LNCaP clone FGC (cell line): ENCODE measurements at regions not wholly inside any gene's neighbourhood (a gene's known extent, or its start where the extent isn't known, plus 50 kb on each side); places are given as distances from the start of the nearest gene placed in this dataset.

ENCODE experiments used
- DNase-seq: peaks from one replicate; pipeline ENCODE4 v3.0.0-alpha.2; 2011; ENCODE audit warnings: low read depth
- H3K4me3 ChIP-seq: 2 replicates; pipeline ENCODE4 v1.5.1; 2011; ENCODE audit warnings: mild to moderate bottlenecking, low read depth, low read length, control low read depth
- TF ChIP-seq, protein P1 (sequence below): IDR thresholded peaks from 2 replicates; pipeline ENCODE4 v1.5.1; 2012; ENCODE audit warnings: mild to moderate bottlenecking; ENCODE audit not compliant: control insufficient read depth, insufficient read depth; ENCODE audit errors: extremely low read depth

DNA sequence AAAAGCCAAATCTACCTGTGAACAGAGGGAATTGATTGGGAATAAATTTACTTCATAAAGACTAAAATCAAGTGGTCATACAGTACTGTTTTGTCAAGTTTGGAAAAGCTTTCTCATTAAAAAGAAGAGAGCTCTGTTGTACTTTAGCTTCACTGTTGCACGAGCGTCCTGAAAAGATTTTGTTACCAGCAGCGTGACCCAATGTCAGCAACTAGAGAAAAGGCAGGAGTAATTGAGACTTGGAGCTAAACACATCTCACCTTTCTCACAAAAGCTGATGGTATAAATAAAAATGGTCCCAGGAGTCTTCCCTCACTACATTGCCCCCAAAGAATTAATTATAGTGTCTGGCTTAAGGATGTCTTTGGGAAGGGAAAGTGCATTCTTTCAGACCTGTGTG is 613.7 kb downstream of the OLFM4 start:
- H3K4me3 ChIP-seq, result no peak overlapping the region
- no peak for DNase-seq

DNA sequence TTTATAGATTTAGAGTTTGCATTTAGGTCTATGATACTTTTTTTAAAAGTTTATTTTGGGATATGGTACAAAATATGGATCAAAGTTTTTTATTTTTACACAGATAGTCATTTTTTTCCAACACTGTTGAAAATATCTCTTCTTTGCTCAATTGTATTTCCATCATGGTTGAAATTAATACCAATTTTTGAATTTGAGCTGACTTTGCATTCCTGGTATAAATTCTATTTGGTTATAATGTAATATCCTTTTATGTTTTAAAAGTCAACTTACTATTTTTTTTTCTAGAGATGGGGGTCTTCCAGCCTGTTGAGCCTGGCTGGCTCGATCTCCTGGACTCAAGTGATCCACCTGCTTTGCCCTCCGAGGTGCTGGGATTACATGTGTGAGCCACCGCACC is 620.1 kb downstream of the OLFM4 start:
- TF ChIP-seq, protein P1, sequence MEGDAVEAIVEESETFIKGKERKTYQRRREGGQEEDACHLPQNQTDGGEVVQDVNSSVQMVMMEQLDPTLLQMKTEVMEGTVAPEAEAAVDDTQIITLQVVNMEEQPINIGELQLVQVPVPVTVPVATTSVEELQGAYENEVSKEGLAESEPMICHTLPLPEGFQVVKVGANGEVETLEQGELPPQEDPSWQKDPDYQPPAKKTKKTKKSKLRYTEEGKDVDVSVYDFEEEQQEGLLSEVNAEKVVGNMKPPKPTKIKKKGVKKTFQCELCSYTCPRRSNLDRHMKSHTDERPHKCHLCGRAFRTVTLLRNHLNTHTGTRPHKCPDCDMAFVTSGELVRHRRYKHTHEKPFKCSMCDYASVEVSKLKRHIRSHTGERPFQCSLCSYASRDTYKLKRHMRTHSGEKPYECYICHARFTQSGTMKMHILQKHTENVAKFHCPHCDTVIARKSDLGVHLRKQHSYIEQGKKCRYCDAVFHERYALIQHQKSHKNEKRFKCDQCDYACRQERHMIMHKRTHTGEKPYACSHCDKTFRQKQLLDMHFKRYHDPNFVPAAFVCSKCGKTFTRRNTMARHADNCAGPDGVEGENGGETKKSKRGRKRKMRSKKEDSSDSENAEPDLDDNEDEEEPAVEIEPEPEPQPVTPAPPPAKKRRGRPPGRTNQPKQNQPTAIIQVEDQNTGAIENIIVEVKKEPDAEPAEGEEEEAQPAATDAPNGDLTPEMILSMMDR, result no peak
- no peak for DNase-seq
- no peak overlapping the region for H3K4me3 ChIP-seq

More for the DNA sequence above, 613.7 kb downstream of the OLFM4 start:
- TF ChIP-seq, protein P1, result no peak

DNA sequence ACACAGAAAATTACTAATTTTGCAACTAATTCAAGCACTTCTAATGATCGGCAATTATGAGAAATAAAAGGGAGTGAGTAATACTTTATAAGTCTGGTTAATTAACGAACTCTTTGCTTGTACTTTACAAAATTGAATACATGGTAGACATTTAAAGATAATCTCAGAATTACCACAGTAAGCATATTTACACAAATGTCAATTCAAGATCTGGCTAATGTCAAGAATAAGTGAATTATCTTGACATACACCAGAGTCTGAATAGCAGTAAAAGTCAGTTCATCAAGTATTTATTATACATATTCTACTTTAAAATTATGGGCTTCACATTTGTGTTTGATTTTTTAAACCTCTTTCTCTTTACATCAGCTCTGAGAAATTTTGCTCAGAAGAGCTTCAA is 643.4 kb downstream of the OLFM4 start:
- no peak overlapping the region for H3K4me3 ChIP-seq
- DNase-seq, result no peak
- TF ChIP-seq, protein P1, result no peak

DNA sequence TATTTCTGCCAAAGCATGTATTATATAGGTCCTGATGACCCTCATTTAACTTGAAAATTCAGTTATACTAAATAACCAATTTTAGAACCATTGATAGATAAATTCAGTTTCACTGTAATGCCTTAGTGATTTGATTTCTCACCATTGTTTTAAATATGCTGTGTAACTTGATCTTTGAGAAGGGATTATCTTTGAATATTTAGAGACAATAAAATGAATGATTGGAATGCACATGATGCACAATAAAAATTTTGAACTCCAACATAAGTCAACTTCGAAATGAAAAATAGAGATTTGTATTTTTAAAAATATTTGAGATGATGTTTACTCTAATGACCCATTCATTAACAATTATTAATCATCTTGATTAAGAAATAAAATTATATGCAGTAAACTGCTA is 654.5 kb downstream of the OLFM4 start:
- DNase-seq, result no peak
- TF ChIP-seq, protein P1, result no peak

DNA sequence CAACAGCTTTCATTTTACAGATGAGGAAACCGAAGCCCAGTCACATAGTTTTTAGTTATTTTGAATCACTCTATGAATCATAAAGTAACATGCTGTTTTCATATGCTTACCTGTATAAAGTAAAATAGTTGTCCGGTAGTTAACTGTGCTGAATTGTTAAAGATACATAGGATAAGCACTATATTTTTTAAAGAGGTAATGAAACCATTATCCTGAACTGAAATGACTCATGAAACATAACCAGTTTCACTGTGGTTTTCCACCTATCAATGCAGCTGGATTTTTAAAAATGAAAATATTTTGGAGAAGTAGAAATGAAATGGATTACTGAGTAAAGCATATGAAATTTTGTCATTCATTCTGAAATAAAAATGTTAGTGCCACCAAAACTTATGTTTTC is 655.0 kb downstream of the OLFM4 start:
- TF ChIP-seq, protein P1, result no peak
- no peak for DNase-seq
- no peak overlapping the region for H3K4me3 ChIP-seq

More for the DNA sequence above, 654.5 kb downstream of the OLFM4 start:
- no peak overlapping the region for H3K4me3 ChIP-seq

DNA sequence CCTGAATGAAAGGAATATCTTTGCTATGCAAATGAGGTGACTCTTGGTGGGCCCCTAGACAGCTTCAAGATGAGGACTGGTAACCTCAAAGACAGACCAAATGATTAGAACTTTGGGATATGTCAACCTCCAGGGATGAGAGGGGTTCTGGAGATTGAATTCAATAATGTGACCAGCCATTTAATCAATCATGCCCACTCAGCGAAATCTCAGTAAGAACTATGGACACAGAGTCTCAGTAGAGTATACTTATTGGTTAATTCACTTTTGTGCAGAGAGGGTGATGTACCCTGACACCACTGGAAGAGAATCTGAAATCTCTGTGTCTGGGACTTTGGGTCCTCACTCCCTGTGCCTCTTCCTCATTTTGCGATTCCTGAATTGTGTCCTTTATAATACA is 662.8 kb downstream of the OLFM4 start:
- TF ChIP-seq, protein P1, result no peak
- no peak overlapping the region for H3K4me3 ChIP-seq
- no peak for DNase-seq

DNA sequence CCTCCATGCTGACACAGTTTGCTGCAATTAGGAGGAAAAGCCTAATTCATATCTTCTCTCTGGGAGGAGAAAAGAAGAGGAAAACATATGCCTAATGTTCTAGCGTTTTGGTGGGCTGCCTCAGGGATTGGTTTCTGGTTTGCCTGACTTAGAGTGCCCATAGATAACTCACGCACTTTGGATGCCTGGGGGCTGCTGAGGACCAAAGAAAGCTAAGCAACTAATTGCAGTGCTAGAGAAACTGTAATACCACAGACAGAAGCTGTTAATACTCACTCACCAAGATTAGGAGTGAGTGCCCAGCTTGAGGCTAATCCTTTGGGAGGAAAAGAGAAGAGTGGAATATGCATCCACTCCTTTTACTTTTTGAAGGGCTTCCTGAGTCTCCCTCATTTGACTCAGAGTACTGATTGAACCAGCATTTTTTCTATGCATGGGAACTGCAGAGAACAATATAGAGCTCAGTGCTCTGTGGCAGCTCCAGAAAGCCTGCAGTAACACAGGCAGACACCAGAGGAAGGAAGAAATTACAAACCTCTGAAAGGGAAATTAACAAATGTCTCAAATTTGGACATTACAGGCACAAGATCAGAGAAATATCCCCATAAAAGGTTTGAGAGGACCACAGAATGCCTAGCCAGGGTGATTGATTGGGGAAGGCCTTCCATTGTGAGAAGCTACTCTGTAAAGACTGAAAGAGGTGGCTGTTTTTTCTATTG is 666.4 kb downstream of the OLFM4 start:
- no peak for DNase-seq
- TF ChIP-seq, protein P1, result no peak
- H3K4me3 ChIP-seq, result no peak overlapping the region
